Tibial artery (tissue), 4 donors: ENCODE measurements at regions not wholly inside any gene's neighbourhood (a gene's known extent, or its start where the extent isn't known, plus 50 kb on each side); places are given as distances from the start of the nearest gene placed in this dataset.

ENCODE experiments used
- DNase-seq, 2 donors: peaks; one replicate each; pipeline ENCODE4 v3.0.0-alpha.2; 2019
- H3K27ac ChIP-seq, 2 donors: fragments of 200-600 bp; sonication (generic) in 1 of 2; 1 replicate in 1 of 2; 2 replicates in 1 of 2; pipeline ENCODE4 v1.5.1; 2018 to 2019; ENCODE audit warnings: mild to moderate bottlenecking in 1 of 2
- H3K27me3 ChIP-seq, 2 donors: fragments of 200-600 bp; sonication (generic) in 1 of 2; one replicate each; pipeline versions ENCODE4 v1.5.1 to v1.6.0; 2016 to 2019
- H3K36me3 ChIP-seq, 3 donors: fragments of 200-600 bp; sonication (generic) in 2 of 3; one replicate each; pipeline ENCODE4 v1.5.1; 2016 to 2019; ENCODE audit warnings: mild to moderate bottlenecking in 2 of 3
- H3K4me1 ChIP-seq, 4 donors: fragments of 200-600 bp; sonication (generic) in 2 of 4; 1 replicate in 3 of 4; 2 replicates in 1 of 4; pipeline ENCODE4 v1.5.1; 2016 to 2019
- H3K4me3 ChIP-seq, 2 donors: fragments of 200-600 bp; sonication (generic) in 1 of 2; 1 replicate in 1 of 2; 2 replicates in 1 of 2; pipeline ENCODE4 v1.5.1; 2018 to 2019; ENCODE audit warnings: mild to moderate bottlenecking in 2 of 2
- H3K9me3 ChIP-seq, 3 donors: fragments of 200-600 bp; sonication (generic) in 1 of 3; one replicate each; pipeline ENCODE4 v1.5.1; 2016 to 2019
- intact Hi-C: fragments of 100-400 bp; cut with DNase I; formaldehyde crosslinking; loops from one replicate; pipeline ENCODE4 v1.15.0; 2023; ENCODE audit warnings: low total_unique reads
- TF ChIP-seq, protein P1 (sequence below), 2 experiments: fragments of 200-600 bp in 1 of 2; fragments of 450-650 bp in 1 of 2; IDR thresholded peaks; one replicate each; pipeline ENCODE4 v1.5.1; 2017 to 2019; ENCODE audit warnings: antibody characterized with exemption in 2 of 2, mild to moderate bottlenecking in 1 of 2, moderate library complexity in 1 of 2

GRCh38 chr4:122065915-122066314, 86.2 kb upstream of the BLTP1 start:
- no peaks in the 10 kb centered on the region for H3K4me1 ChIP-seq
- DNase-seq, result no peak
- H3K4me3 ChIP-seq, result no peak overlapping the region
- no peaks in the 10 kb centered on the region for H3K36me3 ChIP-seq
- H3K9me3 ChIP-seq, result no peaks in the 10 kb centered on the region
- TF ChIP-seq, protein P1, sequence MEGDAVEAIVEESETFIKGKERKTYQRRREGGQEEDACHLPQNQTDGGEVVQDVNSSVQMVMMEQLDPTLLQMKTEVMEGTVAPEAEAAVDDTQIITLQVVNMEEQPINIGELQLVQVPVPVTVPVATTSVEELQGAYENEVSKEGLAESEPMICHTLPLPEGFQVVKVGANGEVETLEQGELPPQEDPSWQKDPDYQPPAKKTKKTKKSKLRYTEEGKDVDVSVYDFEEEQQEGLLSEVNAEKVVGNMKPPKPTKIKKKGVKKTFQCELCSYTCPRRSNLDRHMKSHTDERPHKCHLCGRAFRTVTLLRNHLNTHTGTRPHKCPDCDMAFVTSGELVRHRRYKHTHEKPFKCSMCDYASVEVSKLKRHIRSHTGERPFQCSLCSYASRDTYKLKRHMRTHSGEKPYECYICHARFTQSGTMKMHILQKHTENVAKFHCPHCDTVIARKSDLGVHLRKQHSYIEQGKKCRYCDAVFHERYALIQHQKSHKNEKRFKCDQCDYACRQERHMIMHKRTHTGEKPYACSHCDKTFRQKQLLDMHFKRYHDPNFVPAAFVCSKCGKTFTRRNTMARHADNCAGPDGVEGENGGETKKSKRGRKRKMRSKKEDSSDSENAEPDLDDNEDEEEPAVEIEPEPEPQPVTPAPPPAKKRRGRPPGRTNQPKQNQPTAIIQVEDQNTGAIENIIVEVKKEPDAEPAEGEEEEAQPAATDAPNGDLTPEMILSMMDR (IDR thresholded peaks at IDR 0.05), result no peak
- no peak overlapping the region for H3K27ac ChIP-seq
- intact Hi-C loops, result no loop called here
- no peaks in the 10 kb centered on the region for H3K27me3 ChIP-seq

GRCh38 chr4:122065149-122065548, 87.0 kb upstream of the BLTP1 start:
- Histone ChIP-seq H3K36me3 (no peaks in the 10 kb centered on the region), H3K4me3 (no peak overlapping the region), H3K9me3 (no peaks in the 10 kb centered on the region), H3K4me1 (no peaks in the 10 kb centered on the region), H3K27ac (no peak overlapping the region), H3K27me3 (no peaks in the 10 kb centered on the region)
- TF ChIP-seq, protein P1 (IDR thresholded peaks at IDR 0.05), result no peak
- intact Hi-C loops, result no loop called here
- DNase-seq, result no peak

DNA sequence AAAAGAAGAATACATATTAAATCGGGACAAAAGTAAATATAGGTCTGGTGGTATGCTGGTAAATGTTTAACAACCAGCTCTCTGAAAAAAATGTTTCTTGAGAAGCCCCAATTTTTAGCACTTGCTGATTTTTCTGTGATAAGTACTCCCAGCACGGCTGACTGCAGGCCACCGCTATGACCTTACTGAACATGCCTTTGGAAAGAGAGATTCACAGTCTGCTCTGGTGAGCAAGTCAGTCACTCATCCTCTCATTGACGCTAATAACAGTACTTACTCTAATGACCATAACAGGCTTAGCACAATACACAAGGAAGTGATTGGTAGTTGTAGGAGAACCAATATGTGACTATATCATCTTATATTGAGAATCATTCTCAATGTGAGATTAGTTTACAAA, 98.9 kb upstream of the BLTP1 start:
- DNase-seq, result no peak
- Histone ChIP-seq H3K27me3 (no peaks in the 10 kb centered on the region), H3K4me1 (no peaks in the 10 kb centered on the region), H3K4me3 (no peak overlapping the region), H3K36me3 (no peaks in the 10 kb centered on the region), H3K27ac (no peak overlapping the region), H3K9me3 (no peaks in the 10 kb centered on the region)
- intact Hi-C loops, result no loop called here
- TF ChIP-seq, protein P1 (IDR thresholded peaks at IDR 0.05), result no peak

DNA sequence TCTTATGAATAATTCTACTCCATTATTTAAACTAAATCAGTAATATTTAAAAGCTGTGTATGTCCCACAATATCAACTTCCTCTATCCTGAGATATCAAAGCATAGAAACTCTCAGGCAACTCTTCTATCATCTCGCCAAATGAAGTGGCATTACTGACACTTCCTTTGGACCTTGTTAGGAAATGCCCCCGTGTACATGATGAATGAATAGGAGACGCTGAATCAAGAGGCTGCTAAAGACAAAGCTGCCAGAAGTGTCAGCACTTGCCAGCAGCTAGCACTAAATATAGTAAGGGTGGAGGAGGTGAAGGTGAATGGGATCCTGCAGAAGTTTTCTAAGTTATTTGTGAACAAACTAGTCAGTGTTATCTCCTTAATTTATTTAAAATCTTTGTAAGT, 99.5 kb upstream of the BLTP1 start:
- H3K27ac ChIP-seq, result no peak overlapping the region
- TF ChIP-seq, protein P1 (IDR thresholded peaks at IDR 0.05), result no peak
- H3K9me3 ChIP-seq, result no peaks in the 10 kb centered on the region

DNA sequence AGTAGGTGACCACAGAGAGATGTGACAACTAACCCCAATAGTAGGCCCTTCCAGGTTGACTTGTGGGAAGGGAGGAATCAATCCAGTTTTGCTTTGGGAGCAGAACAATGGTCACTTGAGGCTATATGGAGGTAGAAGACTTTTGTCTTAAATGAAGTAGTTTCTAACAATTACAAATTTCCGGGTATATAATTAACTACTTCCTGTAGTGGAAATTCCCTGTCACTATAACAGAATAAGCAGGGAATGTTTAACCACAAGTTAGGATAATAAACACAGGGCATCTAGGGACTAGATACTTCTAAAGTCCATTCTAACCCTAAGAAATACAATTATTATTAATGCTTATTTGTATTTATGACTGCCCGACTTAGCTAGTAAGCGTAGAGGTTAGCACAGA, 99.0 kb upstream of the TRPC3 start:
- Histone ChIP-seq H3K27me3 (no peaks in the 10 kb centered on the region), H3K27ac (no peak overlapping the region), H3K36me3 (no peaks in the 10 kb centered on the region), H3K9me3 (no peaks in the 10 kb centered on the region), H3K4me1 (no peaks in the 10 kb centered on the region), H3K4me3 (no peak overlapping the region)
- no peak for DNase-seq
- intact Hi-C loops, result no loop called here
- TF ChIP-seq, protein P1 (IDR thresholded peaks at IDR 0.05), result no peak

More for the DNA sequence above, 99.5 kb upstream of the BLTP1 start:
- intact Hi-C loops, result no loop called here
- Histone ChIP-seq H3K36me3 (no peaks in the 10 kb centered on the region), H3K4me1 (no peaks in the 10 kb centered on the region), H3K4me3 (no peak overlapping the region), H3K27me3 (no peaks in the 10 kb centered on the region)
- DNase-seq, result no peak
